H9 (cell line): ENCODE measurements at regions not wholly inside any gene's neighbourhood (a gene's known extent, or its start where the extent isn't known, plus 50 kb on each side); places are given as distances from the start of the nearest gene placed in this dataset.

Experiments used
- DNase-seq: peaks from one replicate; pipeline ENCODE4 v3.0.0-alpha.2; 2017
- H2AFZ ChIP-seq: one replicate; pipeline ENCODE4 v1.6.1; 2013; ENCODE audit warnings: mild to moderate bottlenecking, low read length, control low read depth, moderate library complexity
- H2AK5ac ChIP-seq: 2 replicates; pipeline ENCODE4 v1.6.1; 2013; ENCODE audit warnings: low read length, control low read depth, mixed read lengths; ENCODE audit not compliant: insufficient read length
- H2BK120ac ChIP-seq: one replicate; pipeline ENCODE4 v1.6.1; 2013; ENCODE audit warnings: low read depth, mild to moderate bottlenecking, low read length, control low read depth, inconsistent platforms; ENCODE audit not compliant: poor library complexity, severe bottlenecking
- H2BK12ac ChIP-seq: 2 replicates; pipeline ENCODE4 v1.6.1; 2013; ENCODE audit warnings: low read length, control low read depth, mixed read lengths, low read depth; ENCODE audit not compliant: insufficient read length
- H2BK15ac ChIP-seq: 2 replicates; pipeline ENCODE4 v1.6.1; 2013; ENCODE audit warnings: low read depth, low read length, control low read depth
- H2BK20ac ChIP-seq: one replicate; pipeline ENCODE4 v1.6.1; 2013; ENCODE audit warnings: low read depth, mild to moderate bottlenecking, low read length, control low read depth, inconsistent platforms; ENCODE audit not compliant: poor library complexity, severe bottlenecking
- H2BK5ac ChIP-seq: 2 replicates; pipeline ENCODE4 v1.6.1; 2013; ENCODE audit warnings: low read length, control low read depth, mixed read lengths; ENCODE audit not compliant: insufficient read length
- H3K14ac ChIP-seq: 2 replicates; pipeline ENCODE4 v1.6.1; 2013; ENCODE audit warnings: low read length, control low read depth; ENCODE audit not compliant: insufficient read depth
- H3K18ac ChIP-seq: 2 replicates; pipeline ENCODE4 v1.6.1; 2013; ENCODE audit warnings: low read depth, mild to moderate bottlenecking, mixed read lengths, low read length, control low read depth; ENCODE audit not compliant: insufficient read length
- H3K23ac ChIP-seq: 2 replicates; pipeline ENCODE4 v1.6.1; 2013; ENCODE audit warnings: low read length, control low read depth, mixed read lengths, low read depth; ENCODE audit not compliant: insufficient read length
- H3K23me2 ChIP-seq: 2 replicates; pipeline ENCODE4 v1.6.1; 2013; ENCODE audit warnings: low read depth, mild to moderate bottlenecking, mixed read lengths, low read length, control low read depth; ENCODE audit not compliant: insufficient read length, poor library complexity, severe bottlenecking
- H3K27ac ChIP-seq: 2 replicates; pipeline ENCODE4 v1.5.1; 2013; ENCODE audit warnings: low read length, control low read depth, mixed read lengths, low read depth; ENCODE audit not compliant: insufficient read length
- H3K27me3 ChIP-seq: 2 replicates; pipeline ENCODE4 v1.6.1; 2013; ENCODE audit warnings: low read length, control low read depth, inconsistent platforms; ENCODE audit not compliant: insufficient read depth
- H3K4ac ChIP-seq: 2 replicates; pipeline ENCODE4 v1.6.1; 2013; ENCODE audit warnings: low read depth, mild to moderate bottlenecking, control low read depth, inconsistent platforms, low read length, moderate library complexity
- H3K4me1 ChIP-seq: 2 replicates; pipeline ENCODE4 v1.6.1; 2013; ENCODE audit warnings: low read length, control low read depth, inconsistent platforms; ENCODE audit not compliant: insufficient read depth
- H3K4me2 ChIP-seq: 2 replicates; pipeline ENCODE4 v1.6.1; 2013; ENCODE audit warnings: low read length, control low read depth, mixed read lengths; ENCODE audit not compliant: insufficient read length, insufficient read depth
- H3K56ac ChIP-seq: 2 replicates; pipeline ENCODE4 v1.6.1; 2013; ENCODE audit warnings: low read depth, mild to moderate bottlenecking, mixed read lengths, low read length, control low read depth; ENCODE audit not compliant: insufficient read length
- H3K79me1 ChIP-seq: 2 replicates; pipeline ENCODE4 v1.6.1; 2013; ENCODE audit warnings: low read depth, mild to moderate bottlenecking, moderate library complexity, low read length, control low read depth, inconsistent platforms; ENCODE audit not compliant: insufficient read depth, poor library complexity, severe bottlenecking
- H3K79me2 ChIP-seq: 2 replicates; pipeline ENCODE4 v1.6.1; 2013; ENCODE audit warnings: low read length, control low read depth, inconsistent platforms; ENCODE audit not compliant: insufficient read depth
- H3K9ac ChIP-seq: 2 replicates; pipeline ENCODE4 v1.6.1; 2013; ENCODE audit warnings: low read length, control low read depth, mixed read lengths; ENCODE audit not compliant: insufficient read length; ENCODE audit errors: extremely low read depth
- H3K9me3 ChIP-seq: one replicate; pipeline ENCODE4 v1.6.1; 2013; ENCODE audit warnings: low read depth, low read length, inconsistent platforms; ENCODE audit not compliant: control insufficient read depth
- H3T11ph ChIP-seq: one replicate; pipeline ENCODE4 v1.6.1; 2013; ENCODE audit warnings: mild to moderate bottlenecking, low read length, control low read depth, inconsistent platforms
- H4K20me1 ChIP-seq: one replicate; pipeline ENCODE4 v1.6.1; 2013; ENCODE audit not compliant: control insufficient read depth, insufficient read length, insufficient read depth
- H4K5ac ChIP-seq: 2 replicates; pipeline ENCODE4 v1.6.1; 2013; ENCODE audit warnings: low read depth, mild to moderate bottlenecking, mixed read lengths, low read length, control low read depth; ENCODE audit not compliant: insufficient read length
- H4K8ac ChIP-seq: replicated peaks from 2 replicates; pipeline ENCODE4 v1.6.1; 2013; ENCODE audit warnings: low read length, control low read depth, mixed read lengths, low read depth; ENCODE audit not compliant: insufficient read length
- H4K91ac ChIP-seq: 2 replicates; pipeline ENCODE4 v1.6.1; 2013; ENCODE audit warnings: low read depth, mild to moderate bottlenecking, moderate library complexity, mixed read lengths, low read length, control low read depth; ENCODE audit not compliant: insufficient read length
- H3K27ac Mint-ChIP-seq, 3 experiments: 2 replicates in 2 of 3; 3 replicates in 1 of 3; pipeline ENCODE4 v1.8.0; 2020 to 2021; ENCODE audit warnings: mixed read lengths in 3 of 3, mild to moderate bottlenecking in 1 of 3, moderate library complexity in 1 of 3
- H3K27me3 Mint-ChIP-seq: 2 replicates; pipeline ENCODE4 v1.8.0; 2021; ENCODE audit warnings: low read depth, mild to moderate bottlenecking, moderate library complexity, mixed read lengths
- H3K36me3 Mint-ChIP-seq, 3 experiments: 2 replicates in 2 of 3; 3 replicates in 1 of 3; pipeline ENCODE4 v1.8.0; 2020 to 2021; ENCODE audit warnings: low read depth in 3 of 3, mixed read lengths in 3 of 3; ENCODE audit not compliant: insufficient read depth in 1 of 3
- H3K4me1 Mint-ChIP-seq, 2 experiments: 2 replicates each; pipeline ENCODE4 v1.8.0; 2020; ENCODE audit warnings: mixed read lengths in 2 of 2
- H3K4me3 Mint-ChIP-seq, 2 experiments: 2 replicates in 1 of 2; 3 replicates in 1 of 2; pipeline ENCODE4 v1.8.0; 2020 to 2021; ENCODE audit warnings: mild to moderate bottlenecking in 2 of 2, mixed read lengths in 2 of 2, moderate library complexity in 1 of 2
- H3K9me3 Mint-ChIP-seq, 2 experiments: 2 replicates in 1 of 2; 3 replicates in 1 of 2; pipeline ENCODE4 v1.8.0; 2020; ENCODE audit warnings: mild to moderate bottlenecking in 2 of 2, mixed read lengths in 2 of 2, moderate library complexity in 1 of 2
- WGBS: extraction: QIAGEN DNeasy Blood & Tissue Kit; methylation state at CpG from one replicate; pipeline ENCODE4 v1.1.7; 2013; ENCODE audit warnings: missing lambda C conversion rate, low lambda C conversion rate, mixed read lengths; ENCODE audit not compliant: insufficient read length; ENCODE audit errors: extremely low coverage; 5-methylcytosine and 5-hydroxymethylcytosine counted together
- TF ChIP-seq, protein P1 (sequence below): fragments of 200-600 bp; sonication (generic); conservative IDR thresholded peaks from 3 replicates; pipeline ENCODE4 v1.8.0; 2021; ENCODE audit warnings: antibody characterized with exemption, mild to moderate bottlenecking

DNA sequence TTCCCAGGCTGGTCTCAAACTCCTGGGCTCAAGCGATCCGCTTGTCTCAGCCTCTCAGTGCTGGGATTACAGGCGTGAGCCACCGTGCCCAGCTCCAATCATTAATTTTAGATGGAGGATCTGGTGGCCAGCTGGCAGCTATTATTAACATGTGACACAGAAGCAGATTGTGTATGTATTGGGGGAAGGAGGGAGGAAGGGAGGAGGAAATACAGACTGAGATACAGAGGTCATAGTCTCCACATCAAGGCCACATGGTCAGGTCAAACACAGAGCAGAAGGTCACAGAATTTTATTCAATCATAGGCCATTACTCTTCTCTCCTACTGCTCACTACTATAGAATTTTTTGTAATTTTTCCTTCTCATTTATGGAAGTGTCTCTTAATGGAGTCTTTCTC is 57.9 kb upstream of the ADORA3 start:
- Histone ChIP-seq H3K9me3 (no peaks in the 10 kb centered on the region), H4K8ac (no peak overlapping the region), H4K91ac (no peak overlapping the region), H2AFZ (no peak overlapping the region), H2BK12ac (no peak overlapping the region), H2AK5ac (no peak overlapping the region), H3K27ac (no peak overlapping the region), H3K23me2 (no peaks in the 10 kb centered on the region), H2BK20ac (no peak overlapping the region), H3K14ac (no peak overlapping the region), H2BK5ac (no peak overlapping the region), H3K4me1 (no peaks in the 10 kb centered on the region), H2BK15ac (no peak overlapping the region), H3K9ac (no peak overlapping the region), H3K79me1 (no peaks in the 10 kb centered on the region), H2BK120ac (no peak overlapping the region), H3K23ac (no peak overlapping the region), H3K4me2 (no peak overlapping the region), H4K20me1 (no peaks in the 10 kb centered on the region), H3K56ac (no peak overlapping the region), H3T11ph (no peak overlapping the region), H3K18ac (no peak overlapping the region), H3K4ac (no peak overlapping the region), H4K5ac (no peak overlapping the region), H3K79me2 (no peaks in the 10 kb centered on the region), H3K27me3 (no peaks in the 10 kb centered on the region)
- no peak overlapping the region for H3K27ac Mint-ChIP-seq
- H3K36me3 Mint-ChIP-seq, result no peaks in the 10 kb centered on the region
- H3K4me1 Mint-ChIP-seq, result no peaks in the 10 kb centered on the region
- TF ChIP-seq, protein P1, sequence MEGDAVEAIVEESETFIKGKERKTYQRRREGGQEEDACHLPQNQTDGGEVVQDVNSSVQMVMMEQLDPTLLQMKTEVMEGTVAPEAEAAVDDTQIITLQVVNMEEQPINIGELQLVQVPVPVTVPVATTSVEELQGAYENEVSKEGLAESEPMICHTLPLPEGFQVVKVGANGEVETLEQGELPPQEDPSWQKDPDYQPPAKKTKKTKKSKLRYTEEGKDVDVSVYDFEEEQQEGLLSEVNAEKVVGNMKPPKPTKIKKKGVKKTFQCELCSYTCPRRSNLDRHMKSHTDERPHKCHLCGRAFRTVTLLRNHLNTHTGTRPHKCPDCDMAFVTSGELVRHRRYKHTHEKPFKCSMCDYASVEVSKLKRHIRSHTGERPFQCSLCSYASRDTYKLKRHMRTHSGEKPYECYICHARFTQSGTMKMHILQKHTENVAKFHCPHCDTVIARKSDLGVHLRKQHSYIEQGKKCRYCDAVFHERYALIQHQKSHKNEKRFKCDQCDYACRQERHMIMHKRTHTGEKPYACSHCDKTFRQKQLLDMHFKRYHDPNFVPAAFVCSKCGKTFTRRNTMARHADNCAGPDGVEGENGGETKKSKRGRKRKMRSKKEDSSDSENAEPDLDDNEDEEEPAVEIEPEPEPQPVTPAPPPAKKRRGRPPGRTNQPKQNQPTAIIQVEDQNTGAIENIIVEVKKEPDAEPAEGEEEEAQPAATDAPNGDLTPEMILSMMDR, result no peak
- no CpG with 5 or more reads among the region's 4 CpGs for WGBS
- H3K4me3 Mint-ChIP-seq, result no peak overlapping the region
- no peak for DNase-seq
- H3K9me3 Mint-ChIP-seq, result no peaks in the 10 kb centered on the region; a peak in 1 of 5 replicates
- no peaks in the 10 kb centered on the region; the same call in 1 of the 2 replicates for H3K27me3 Mint-ChIP-seq
